GM12892 (cell line): ENCODE measurements at regions not wholly inside any gene's neighbourhood (a gene's known extent, or its start where the extent isn't known, plus 50 kb on each side); places are given as distances from the start of the nearest gene placed in this dataset.

Source experiments
- POLR2A ChIP-seq: IDR thresholded peaks from 2 replicates; pipeline ENCODE4 v1.6.1; 2011; ENCODE audit warnings: low read depth, low read length, control low read depth
- POLR2AphosphoS5 ChIP-seq: IDR thresholded peaks from 2 replicates; pipeline ENCODE4 v1.6.1; 2011; ENCODE audit warnings: low read depth, low read length, control low read depth
- TAF1 ChIP-seq: IDR thresholded peaks from 2 replicates; pipeline ENCODE4 v1.6.1; 2011; ENCODE audit warnings: low read depth, mild to moderate bottlenecking, control low read depth, low read length, borderline replicate concordance

DNA sequence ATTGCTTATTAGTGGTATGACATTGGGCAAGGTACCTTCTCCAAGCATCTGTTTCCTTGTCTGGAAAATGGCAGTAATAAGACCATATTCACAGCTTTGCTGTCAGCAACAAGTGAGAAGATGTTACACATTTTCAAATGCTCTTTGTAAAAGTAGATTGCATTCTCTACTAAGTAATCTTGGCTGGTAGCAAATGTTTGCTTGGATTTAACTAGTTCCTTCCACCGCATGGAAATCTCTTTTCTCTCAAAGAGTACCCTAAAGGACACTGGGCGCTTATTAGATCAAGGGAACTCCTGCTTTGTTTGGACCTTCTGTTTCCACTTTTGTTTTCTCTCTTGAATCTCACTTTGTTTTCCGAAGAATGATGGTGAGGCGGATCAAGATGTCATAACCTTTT lies 185.2 kb upstream of the BMPER start:
- TF ChIP-seq POLR2AphosphoS5 = no peak
- no peak for TF ChIP-seq TAF1
- no peak for TF ChIP-seq POLR2A
